GM23338 (cell line): ENCODE measurements at regions not wholly inside any gene's neighbourhood (a gene's known extent, or its start where the extent isn't known, plus 50 kb on each side); places are given as distances from the start of the nearest gene placed in this dataset.

Experiments
- CREB1 ChIP-seq: fragments of 250-450 bp; sonication (Bioruptor Pico); IDR thresholded peaks from 2 replicates; pipeline ENCODE4 v1.5.0; 2020; ENCODE audit warnings: low read depth, mild to moderate bottlenecking, moderate library complexity
- EZH2 ChIP-seq: fragments of 200-600 bp; sonication (generic); IDR thresholded peaks from one replicate; pipeline ENCODE4 v1.8.0; 2017; ENCODE audit warnings: antibody characterized with exemption, mild to moderate bottlenecking, low read depth; ENCODE audit not compliant: unreplicated experiment
- EZH2phosphoT487 ChIP-seq: fragments of 200-600 bp; sonication (generic); IDR thresholded peaks from one replicate; pipeline ENCODE4 v1.8.1; 2018; ENCODE audit warnings: antibody characterized with exemption; ENCODE audit not compliant: unreplicated experiment
- JUNB ChIP-seq: IDR thresholded peaks from one replicate; pipeline ENCODE4 v1.6.1; 2016; ENCODE audit warnings: antibody characterized with exemption; ENCODE audit not compliant: unreplicated experiment
- NANOG ChIP-seq: IDR thresholded peaks from 2 replicates; pipeline ENCODE4 v1.6.1; 2016; ENCODE audit warnings: antibody characterized with exemption, borderline replicate concordance
- POLR2AphosphoS5 ChIP-seq: IDR thresholded peaks from 2 replicates; pipeline ENCODE4 v1.6.1; 2016; ENCODE audit warnings: antibody characterized with exemption, low read depth
- STAT1 ChIP-seq: IDR thresholded peaks from one replicate; pipeline ENCODE4 v1.6.1; 2016; ENCODE audit warnings: antibody characterized with exemption; ENCODE audit not compliant: unreplicated experiment
- ZNF114 ChIP-seq: fragments of 250-450 bp; sonication (Bioruptor Pico); IDR thresholded peaks from 2 replicates; pipeline ENCODE4 v1.5.0; 2020; ENCODE audit warnings: mild to moderate bottlenecking, moderate library complexity
- ZNF331 ChIP-seq: fragments of 250-450 bp; sonication (Bioruptor Pico); IDR thresholded peaks from 2 replicates; pipeline ENCODE4 v1.5.0; 2020; ENCODE audit warnings: low read depth, mild to moderate bottlenecking, moderate library complexity
- TF ChIP-seq, protein P1 (sequence below), 2 experiments: fragments of 200-600 bp in 1 of 2; sonication (generic) in 1 of 2; conservative IDR thresholded peaks; 2 replicates each; pipeline versions ENCODE4 v1.5.1 to v1.6.1; 2016 to 2017; ENCODE audit warnings: antibody characterized with exemption in 2 of 2, low read depth in 2 of 2, mild to moderate bottlenecking in 2 of 2, moderate library complexity in 1 of 2
- TF ChIP-seq, protein P2 (sequence below): IDR thresholded peaks from one replicate; pipeline ENCODE4 v1.6.1; 2018; ENCODE audit warnings: antibody characterized with exemption; ENCODE audit not compliant: unreplicated experiment
- TF ChIP-seq, protein P3 (sequence below): IDR thresholded peaks from 2 replicates; pipeline ENCODE4 v1.6.1; 2016; ENCODE audit warnings: antibody characterized with exemption
- TF ChIP-seq, protein P4 (sequence below): fragments of 250-450 bp; sonication (Bioruptor Pico); IDR thresholded peaks from 2 replicates; pipeline ENCODE4 v1.5.0; 2020; ENCODE audit warnings: mild to moderate bottlenecking, moderate library complexity

DNA sequence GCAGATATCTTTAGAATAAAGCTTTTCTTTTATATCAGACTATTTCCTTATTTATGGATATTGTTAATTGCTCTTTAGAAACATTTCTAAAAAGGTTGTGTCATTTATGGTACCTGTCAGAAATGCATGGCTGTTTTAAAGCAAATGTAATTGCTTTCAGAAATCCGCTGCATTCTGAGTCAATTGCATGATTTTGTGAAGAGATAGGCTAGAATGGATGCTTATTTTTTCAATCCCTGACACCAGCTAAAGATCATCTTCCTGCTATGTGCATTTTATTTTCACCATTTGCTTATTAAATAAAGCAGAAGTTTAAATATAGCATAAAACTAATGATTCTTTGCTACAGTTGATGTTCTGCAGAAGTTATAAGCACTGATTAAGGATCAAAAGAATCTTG is 170.2 kb upstream of the C9orf72 start:
- no peak for TF ChIP-seq EZH2
- TF ChIP-seq, protein P1, sequence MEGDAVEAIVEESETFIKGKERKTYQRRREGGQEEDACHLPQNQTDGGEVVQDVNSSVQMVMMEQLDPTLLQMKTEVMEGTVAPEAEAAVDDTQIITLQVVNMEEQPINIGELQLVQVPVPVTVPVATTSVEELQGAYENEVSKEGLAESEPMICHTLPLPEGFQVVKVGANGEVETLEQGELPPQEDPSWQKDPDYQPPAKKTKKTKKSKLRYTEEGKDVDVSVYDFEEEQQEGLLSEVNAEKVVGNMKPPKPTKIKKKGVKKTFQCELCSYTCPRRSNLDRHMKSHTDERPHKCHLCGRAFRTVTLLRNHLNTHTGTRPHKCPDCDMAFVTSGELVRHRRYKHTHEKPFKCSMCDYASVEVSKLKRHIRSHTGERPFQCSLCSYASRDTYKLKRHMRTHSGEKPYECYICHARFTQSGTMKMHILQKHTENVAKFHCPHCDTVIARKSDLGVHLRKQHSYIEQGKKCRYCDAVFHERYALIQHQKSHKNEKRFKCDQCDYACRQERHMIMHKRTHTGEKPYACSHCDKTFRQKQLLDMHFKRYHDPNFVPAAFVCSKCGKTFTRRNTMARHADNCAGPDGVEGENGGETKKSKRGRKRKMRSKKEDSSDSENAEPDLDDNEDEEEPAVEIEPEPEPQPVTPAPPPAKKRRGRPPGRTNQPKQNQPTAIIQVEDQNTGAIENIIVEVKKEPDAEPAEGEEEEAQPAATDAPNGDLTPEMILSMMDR (conservative IDR thresholded peaks at IDR 0.05; ENCODE audit: low read depth in 2 of 2), result no peak
- TF ChIP-seq EZH2phosphoT487, result no peak
- TF ChIP-seq POLR2AphosphoS5, result no peak
- no peak for TF ChIP-seq STAT1
- no peak for TF ChIP-seq CREB1
- TF ChIP-seq ZNF331, result no peak
- TF ChIP-seq ZNF114, result no peak
- TF ChIP-seq, protein P2, sequence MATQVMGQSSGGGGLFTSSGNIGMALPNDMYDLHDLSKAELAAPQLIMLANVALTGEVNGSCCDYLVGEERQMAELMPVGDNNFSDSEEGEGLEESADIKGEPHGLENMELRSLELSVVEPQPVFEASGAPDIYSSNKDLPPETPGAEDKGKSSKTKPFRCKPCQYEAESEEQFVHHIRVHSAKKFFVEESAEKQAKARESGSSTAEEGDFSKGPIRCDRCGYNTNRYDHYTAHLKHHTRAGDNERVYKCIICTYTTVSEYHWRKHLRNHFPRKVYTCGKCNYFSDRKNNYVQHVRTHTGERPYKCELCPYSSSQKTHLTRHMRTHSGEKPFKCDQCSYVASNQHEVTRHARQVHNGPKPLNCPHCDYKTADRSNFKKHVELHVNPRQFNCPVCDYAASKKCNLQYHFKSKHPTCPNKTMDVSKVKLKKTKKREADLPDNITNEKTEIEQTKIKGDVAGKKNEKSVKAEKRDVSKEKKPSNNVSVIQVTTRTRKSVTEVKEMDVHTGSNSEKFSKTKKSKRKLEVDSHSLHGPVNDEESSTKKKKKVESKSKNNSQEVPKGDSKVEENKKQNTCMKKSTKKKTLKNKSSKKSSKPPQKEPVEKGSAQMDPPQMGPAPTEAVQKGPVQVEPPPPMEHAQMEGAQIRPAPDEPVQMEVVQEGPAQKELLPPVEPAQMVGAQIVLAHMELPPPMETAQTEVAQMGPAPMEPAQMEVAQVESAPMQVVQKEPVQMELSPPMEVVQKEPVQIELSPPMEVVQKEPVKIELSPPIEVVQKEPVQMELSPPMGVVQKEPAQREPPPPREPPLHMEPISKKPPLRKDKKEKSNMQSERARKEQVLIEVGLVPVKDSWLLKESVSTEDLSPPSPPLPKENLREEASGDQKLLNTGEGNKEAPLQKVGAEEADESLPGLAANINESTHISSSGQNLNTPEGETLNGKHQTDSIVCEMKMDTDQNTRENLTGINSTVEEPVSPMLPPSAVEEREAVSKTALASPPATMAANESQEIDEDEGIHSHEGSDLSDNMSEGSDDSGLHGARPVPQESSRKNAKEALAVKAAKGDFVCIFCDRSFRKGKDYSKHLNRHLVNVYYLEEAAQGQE, result no peak
- no peak for TF ChIP-seq NANOG
- no peak for TF ChIP-seq JUNB
- TF ChIP-seq, protein P3, sequence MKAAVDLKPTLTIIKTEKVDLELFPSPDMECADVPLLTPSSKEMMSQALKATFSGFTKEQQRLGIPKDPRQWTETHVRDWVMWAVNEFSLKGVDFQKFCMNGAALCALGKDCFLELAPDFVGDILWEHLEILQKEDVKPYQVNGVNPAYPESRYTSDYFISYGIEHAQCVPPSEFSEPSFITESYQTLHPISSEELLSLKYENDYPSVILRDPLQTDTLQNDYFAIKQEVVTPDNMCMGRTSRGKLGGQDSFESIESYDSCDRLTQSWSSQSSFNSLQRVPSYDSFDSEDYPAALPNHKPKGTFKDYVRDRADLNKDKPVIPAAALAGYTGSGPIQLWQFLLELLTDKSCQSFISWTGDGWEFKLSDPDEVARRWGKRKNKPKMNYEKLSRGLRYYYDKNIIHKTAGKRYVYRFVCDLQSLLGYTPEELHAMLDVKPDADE, result no peak
- TF ChIP-seq, protein P4, sequence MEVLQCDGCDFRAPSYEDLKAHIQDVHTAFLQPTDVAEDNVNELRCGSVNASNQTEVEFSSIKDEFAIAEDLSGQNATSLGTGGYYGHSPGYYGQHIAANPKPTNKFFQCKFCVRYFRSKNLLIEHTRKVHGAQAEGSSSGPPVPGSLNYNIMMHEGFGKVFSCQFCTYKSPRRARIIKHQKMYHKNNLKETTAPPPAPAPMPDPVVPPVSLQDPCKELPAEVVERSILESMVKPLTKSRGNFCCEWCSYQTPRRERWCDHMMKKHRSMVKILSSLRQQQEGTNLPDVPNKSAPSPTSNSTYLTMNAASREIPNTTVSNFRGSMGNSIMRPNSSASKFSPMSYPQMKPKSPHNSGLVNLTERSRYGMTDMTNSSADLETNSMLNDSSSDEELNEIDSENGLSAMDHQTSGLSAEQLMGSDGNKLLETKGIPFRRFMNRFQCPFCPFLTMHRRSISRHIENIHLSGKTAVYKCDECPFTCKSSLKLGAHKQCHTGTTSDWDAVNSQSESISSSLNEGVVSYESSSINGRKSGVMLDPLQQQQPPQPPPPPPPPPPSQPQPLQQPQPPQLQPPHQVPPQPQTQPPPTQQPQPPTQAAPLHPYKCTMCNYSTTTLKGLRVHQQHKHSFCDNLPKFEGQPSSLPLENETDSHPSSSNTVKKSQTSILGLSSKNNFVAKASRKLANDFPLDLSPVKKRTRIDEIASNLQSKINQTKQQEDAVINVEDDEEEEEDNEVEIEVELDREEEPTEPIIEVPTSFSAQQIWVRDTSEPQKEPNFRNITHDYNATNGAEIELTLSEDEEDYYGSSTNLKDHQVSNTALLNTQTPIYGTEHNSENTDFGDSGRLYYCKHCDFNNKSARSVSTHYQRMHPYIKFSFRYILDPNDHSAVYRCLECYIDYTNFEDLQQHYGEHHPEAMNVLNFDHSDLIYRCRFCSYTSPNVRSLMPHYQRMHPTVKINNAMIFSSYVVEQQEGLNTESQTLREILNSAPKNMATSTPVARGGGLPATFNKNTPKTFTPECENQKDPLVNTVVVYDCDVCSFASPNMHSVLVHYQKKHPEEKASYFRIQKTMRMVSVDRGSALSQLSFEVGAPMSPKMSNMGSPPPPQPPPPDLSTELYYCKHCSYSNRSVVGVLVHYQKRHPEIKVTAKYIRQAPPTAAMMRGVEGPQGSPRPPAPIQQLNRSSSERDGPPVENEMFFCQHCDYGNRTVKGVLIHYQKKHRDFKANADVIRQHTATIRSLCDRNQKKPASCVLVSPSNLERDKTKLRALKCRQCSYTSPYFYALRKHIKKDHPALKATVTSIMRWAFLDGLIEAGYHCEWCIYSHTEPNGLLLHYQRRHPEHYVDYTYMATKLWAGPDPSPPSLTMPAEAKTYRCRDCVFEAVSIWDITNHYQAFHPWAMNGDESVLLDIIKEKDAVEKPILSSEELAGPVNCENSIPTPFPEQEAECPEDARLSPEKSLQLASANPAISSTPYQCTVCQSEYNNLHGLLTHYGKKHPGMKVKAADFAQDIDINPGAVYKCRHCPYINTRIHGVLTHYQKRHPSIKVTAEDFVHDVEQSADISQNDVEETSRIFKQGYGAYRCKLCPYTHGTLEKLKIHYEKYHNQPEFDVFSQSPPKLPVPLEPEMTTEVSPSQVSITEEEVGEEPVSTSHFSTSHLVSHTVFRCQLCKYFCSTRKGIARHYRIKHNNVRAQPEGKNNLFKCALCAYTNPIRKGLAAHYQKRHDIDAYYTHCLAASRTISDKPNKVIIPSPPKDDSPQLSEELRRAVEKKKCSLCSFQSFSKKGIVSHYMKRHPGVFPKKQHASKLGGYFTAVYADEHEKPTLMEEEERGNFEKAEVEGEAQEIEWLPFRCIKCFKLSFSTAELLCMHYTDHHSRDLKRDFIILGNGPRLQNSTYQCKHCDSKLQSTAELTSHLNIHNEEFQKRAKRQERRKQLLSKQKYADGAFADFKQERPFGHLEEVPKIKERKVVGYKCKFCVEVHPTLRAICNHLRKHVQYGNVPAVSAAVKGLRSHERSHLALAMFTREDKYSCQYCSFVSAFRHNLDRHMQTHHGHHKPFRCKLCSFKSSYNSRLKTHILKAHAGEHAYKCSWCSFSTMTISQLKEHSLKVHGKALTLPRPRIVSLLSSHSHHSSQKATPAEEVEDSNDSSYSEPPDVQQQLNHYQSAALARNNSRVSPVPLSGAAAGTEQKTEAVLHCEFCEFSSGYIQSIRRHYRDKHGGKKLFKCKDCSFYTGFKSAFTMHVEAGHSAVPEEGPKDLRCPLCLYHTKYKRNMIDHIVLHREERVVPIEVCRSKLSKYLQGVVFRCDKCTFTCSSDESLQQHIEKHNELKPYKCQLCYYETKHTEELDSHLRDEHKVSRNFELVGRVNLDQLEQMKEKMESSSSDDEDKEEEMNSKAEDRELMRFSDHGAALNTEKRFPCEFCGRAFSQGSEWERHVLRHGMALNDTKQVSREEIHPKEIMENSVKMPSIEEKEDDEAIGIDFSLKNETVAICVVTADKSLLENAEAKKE (CRISPR knock-in tag), result no peak
